Lower lobe of right lung (tissue), 2 donors: ENCODE measurements at regions not wholly inside any gene's neighbourhood (a gene's known extent, or its start where the extent isn't known, plus 50 kb on each side); places are given as distances from the start of the nearest gene placed in this dataset.

Experiments
- ATAC-seq, 2 donors: fragments of 200-7000 bp; cut with Tn5 transposase; one replicate each; pipeline ENCODE4 v1.9.1; 2020 to 2022; ENCODE audit warnings: mild to moderate bottlenecking in 2 of 2, moderate library complexity in 2 of 2
- DNase-seq: peaks from one replicate; pipeline ENCODE4 v3.0.0-alpha.2; 2020
- H3K27ac ChIP-seq: fragments of 200-600 bp; one replicate; pipeline ENCODE4 v1.8.0; 2022
- H3K27me3 ChIP-seq: fragments of 200-600 bp; one replicate; pipeline ENCODE4 v1.8.0; 2022; ENCODE audit warnings: low read depth
- H3K36me3 ChIP-seq: fragments of 200-600 bp; one replicate; pipeline ENCODE4 v1.8.0; 2022; ENCODE audit warnings: mild to moderate bottlenecking
- H3K4me1 ChIP-seq: fragments of 200-600 bp; one replicate; pipeline ENCODE4 v1.8.0; 2022
- H3K4me3 ChIP-seq: fragments of 200-600 bp; one replicate; pipeline ENCODE4 v1.8.0; 2022; ENCODE audit warnings: mild to moderate bottlenecking
- H3K9me3 ChIP-seq: fragments of 200-600 bp; one replicate; pipeline ENCODE4 v1.8.0; 2022
- intact Hi-C: fragments of 100-400 bp; cut with DNase I; formaldehyde crosslinking; loops from one replicate; pipeline ENCODE4 v1.11.0; 2022
- TF ChIP-seq, protein P1 (sequence below): fragments of 200-600 bp; IDR thresholded peaks from one replicate; pipeline ENCODE4 v1.8.0; 2022; ENCODE audit warnings: antibody characterized with exemption, mild to moderate bottlenecking
- donor health status: DM: no; HTN: yes; CAD: no; lungs with severe emphysema.

DNA sequence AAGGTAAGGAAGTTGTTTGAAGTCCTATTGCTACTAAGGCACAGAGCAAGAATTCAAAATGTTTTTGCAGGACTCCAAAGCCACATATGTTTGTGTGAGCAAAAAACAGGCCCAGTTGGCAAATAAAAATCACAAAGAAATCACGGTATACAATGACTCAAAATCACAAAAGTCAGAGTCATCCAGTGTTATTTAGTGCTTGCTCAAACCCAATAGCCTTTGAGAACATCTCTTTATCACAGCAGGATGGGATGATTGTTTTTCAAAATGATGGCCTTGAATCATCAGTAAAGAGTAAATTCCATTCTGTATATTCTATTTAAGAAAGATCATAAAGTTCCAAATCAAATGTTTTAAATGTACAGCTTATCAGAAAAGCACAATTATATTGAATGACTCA is 693.9 kb downstream of the REEP3 start:
- no peaks in the 10 kb centered on the region for H3K36me3 ChIP-seq
- no peaks in the 10 kb centered on the region for H3K27me3 ChIP-seq
- TF ChIP-seq, protein P1, sequence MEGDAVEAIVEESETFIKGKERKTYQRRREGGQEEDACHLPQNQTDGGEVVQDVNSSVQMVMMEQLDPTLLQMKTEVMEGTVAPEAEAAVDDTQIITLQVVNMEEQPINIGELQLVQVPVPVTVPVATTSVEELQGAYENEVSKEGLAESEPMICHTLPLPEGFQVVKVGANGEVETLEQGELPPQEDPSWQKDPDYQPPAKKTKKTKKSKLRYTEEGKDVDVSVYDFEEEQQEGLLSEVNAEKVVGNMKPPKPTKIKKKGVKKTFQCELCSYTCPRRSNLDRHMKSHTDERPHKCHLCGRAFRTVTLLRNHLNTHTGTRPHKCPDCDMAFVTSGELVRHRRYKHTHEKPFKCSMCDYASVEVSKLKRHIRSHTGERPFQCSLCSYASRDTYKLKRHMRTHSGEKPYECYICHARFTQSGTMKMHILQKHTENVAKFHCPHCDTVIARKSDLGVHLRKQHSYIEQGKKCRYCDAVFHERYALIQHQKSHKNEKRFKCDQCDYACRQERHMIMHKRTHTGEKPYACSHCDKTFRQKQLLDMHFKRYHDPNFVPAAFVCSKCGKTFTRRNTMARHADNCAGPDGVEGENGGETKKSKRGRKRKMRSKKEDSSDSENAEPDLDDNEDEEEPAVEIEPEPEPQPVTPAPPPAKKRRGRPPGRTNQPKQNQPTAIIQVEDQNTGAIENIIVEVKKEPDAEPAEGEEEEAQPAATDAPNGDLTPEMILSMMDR: no peak
- ATAC-seq (no peak), DNase-seq (no peak)
- H3K4me1 ChIP-seq: no peaks in the 10 kb centered on the region
- H3K9me3 ChIP-seq: no peaks in the 10 kb centered on the region
- intact Hi-C loops: no loop called here
- H3K4me3 ChIP-seq: no peak overlapping the region
- H3K27ac ChIP-seq: no peak overlapping the region

DNA sequence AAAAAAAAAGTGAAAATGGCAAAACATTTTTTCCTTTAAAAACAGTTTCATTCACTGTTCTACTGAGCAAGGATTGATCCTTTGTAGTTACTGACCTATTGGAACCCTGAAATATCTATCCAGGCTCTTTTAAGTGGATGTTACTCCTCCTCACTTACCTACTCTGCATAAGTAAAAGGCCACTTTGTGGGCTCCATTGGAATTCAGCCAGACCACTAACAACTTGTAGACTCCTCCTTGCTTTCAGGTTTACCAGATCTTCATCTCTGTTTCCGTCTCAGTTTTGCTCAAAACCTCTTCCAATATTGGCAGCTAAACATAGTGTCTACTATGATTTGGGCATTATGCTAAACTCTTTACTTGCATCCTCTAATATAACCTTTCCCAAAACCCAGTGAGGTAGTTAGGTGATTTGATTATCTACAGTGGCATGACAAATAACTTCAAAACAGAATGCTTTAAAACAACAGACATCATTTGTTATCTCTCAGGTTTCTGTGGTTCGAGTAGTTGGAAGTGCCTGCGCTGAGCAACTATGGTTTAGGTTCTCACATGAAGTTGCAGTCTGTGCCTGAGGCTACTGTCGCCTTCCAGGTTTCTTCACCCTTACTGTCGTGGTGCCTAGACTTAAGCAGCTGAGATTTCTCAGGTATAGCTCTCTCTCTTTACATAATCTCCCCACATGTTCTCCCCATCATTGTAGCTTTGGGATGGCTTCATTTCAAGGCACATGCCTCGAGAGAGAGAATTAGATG is 698.2 kb downstream of the REEP3 start:
- peaks cover 7% of the 10 kb centered on the region for H3K9me3 ChIP-seq
- H3K4me3 ChIP-seq: no peak overlapping the region
- no peak for ATAC-seq
- TF ChIP-seq, protein P1: no peak
- no peaks in the 10 kb centered on the region for H3K36me3 ChIP-seq
- H3K27me3 ChIP-seq: no peaks in the 10 kb centered on the region
- H3K4me1 ChIP-seq: no peaks in the 10 kb centered on the region
- intact Hi-C loops: no loop called here
- no peak for DNase-seq
- no peak overlapping the region for H3K27ac ChIP-seq

DNA sequence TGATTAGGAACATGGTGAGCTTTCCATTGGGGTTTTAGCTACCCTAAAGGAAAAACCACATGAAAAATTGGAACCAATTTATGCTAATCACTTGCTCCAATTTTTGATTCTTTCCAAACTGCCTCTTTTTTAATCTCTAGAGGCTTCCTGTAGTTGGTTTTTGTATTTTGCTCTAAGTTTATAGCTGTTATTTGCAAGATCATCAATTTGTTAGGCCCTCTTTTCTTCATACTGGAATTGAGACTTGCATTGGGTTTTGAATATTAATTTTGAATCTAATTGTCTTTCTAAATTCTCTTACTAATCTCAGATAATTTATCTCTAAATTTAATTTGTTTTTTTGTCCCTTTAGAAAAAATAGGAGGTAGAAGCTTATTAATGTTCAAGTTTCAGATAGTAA is 713.3 kb downstream of the REEP3 start:
- Histone ChIP-seq H3K9me3 (no peaks in the 10 kb centered on the region), H3K27me3 (no peaks in the 10 kb centered on the region), H3K4me3 (no peak overlapping the region), H3K4me1 (no peaks in the 10 kb centered on the region), H3K36me3 (no peaks in the 10 kb centered on the region), H3K27ac (no peak overlapping the region)
- no peak for ATAC-seq
- intact Hi-C loops: no loop called here
- DNase-seq: no peak
- TF ChIP-seq, protein P1: no peak

DNA sequence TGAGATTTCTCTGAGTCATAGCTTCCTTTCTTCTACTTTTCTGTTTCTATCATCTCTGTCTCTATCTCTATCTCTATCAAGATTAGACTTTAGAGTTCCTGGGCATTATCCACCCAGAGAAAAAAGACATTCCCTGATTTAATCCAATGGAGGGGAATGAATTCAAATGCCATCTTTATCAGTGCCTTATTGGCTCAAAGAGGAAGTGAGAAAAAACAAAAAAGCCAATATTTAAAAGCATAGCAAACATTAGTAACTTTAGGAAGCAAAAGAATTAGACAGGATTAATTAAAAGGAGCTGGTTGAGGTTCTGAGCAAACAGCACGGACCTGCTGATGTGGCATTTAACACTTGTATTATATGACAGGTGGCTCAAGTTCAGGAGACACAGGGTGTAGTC is 736.5 kb downstream of the REEP3 start:
- no peak for ATAC-seq
- no peak overlapping the region for H3K4me3 ChIP-seq

DNA sequence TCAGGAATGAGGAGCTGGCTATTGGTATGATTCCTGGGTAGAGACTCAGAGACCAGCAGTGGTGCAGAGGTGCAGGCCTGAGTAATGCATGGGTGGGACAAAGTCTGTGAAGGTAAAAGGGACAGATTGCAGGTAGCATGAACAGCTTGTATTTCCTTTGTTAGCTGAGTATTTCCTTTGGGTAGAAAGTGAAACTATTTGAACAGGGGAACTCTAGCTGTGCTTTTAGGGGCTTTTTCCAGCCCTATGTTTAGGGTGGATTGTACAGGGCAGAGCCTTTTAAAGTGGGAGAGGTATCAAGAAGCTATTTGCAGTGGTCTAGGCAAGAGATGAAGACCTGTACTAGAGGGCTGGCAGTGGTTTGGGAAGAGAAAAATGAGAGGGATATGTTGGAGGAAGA is 739.9 kb downstream of the REEP3 start:
- no peak for DNase-seq
- Histone ChIP-seq H3K27me3 (no peaks in the 10 kb centered on the region), H3K4me3 (no peak overlapping the region), H3K27ac (no peak overlapping the region), H3K9me3 (no peaks in the 10 kb centered on the region), H3K36me3 (no peaks in the 10 kb centered on the region), H3K4me1 (no peaks in the 10 kb centered on the region)
- TF ChIP-seq, protein P1: no peak
- ATAC-seq: no peak
- intact Hi-C loops: no loop called here

More for the DNA sequence above, 736.5 kb downstream of the REEP3 start:
- Histone ChIP-seq H3K27me3 (no peaks in the 10 kb centered on the region), H3K36me3 (no peaks in the 10 kb centered on the region), H3K9me3 (no peaks in the 10 kb centered on the region), H3K4me1 (no peaks in the 10 kb centered on the region), H3K27ac (no peak overlapping the region)
- TF ChIP-seq, protein P1: no peak
- no peak for DNase-seq
- intact Hi-C loops: no loop called here
